Hindlimb muscle (tissue), 1 donor: ENCODE measurements at regions not wholly inside any gene's neighbourhood (a gene's known extent, or its start where the extent isn't known, plus 50 kb on each side); places are given as distances from the start of the nearest gene placed in this dataset.
"Not testable (repeated sequence)": the region's sequence is repeated elsewhere in the genome, so short reads cannot be mapped to it uniquely, and the experiment has no call there.

ENCODE experiments used
- DNase-seq: peaks from one replicate; pipeline ENCODE4 v3.0.0-alpha.2; 2013

- DNase-seq: no peak
Measured at GRCh38 chr7:155939350-155939749, 127.1 kb upstream of the SHH start.

GRCh38 chr7:155938129-155938528 lies 125.9 kb upstream of the SHH start:
- DNase-seq: no peak

DNA sequence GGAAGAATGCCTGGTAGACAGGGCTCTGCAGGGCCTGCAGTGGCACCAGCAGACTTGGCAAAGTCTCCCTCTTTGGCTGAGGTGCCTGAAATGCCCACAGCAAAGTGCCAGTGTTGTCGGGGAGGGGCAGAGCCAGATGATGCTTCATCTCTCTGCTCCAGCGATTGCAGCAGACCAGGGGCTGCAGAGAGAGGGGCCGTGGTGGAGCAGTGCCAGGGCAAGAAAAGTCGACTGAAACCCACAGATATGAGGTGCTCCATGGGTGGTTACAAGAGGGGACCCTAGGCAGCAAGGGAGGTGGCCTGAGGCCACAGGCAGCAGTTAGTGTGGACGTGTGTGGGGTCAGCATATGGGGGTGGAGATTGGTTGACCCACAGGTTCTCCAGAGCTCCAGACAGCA lies 123.5 kb upstream of the SHH start:
- no peak for DNase-seq

GRCh38 chr7:155935005-155935557 lies 122.8 kb upstream of the SHH start:
- no peak for DNase-seq

GRCh38 chr7:155932324-155932723 lies 120.1 kb upstream of the SHH start:
- not testable (repeated sequence) for DNase-seq

DNA sequence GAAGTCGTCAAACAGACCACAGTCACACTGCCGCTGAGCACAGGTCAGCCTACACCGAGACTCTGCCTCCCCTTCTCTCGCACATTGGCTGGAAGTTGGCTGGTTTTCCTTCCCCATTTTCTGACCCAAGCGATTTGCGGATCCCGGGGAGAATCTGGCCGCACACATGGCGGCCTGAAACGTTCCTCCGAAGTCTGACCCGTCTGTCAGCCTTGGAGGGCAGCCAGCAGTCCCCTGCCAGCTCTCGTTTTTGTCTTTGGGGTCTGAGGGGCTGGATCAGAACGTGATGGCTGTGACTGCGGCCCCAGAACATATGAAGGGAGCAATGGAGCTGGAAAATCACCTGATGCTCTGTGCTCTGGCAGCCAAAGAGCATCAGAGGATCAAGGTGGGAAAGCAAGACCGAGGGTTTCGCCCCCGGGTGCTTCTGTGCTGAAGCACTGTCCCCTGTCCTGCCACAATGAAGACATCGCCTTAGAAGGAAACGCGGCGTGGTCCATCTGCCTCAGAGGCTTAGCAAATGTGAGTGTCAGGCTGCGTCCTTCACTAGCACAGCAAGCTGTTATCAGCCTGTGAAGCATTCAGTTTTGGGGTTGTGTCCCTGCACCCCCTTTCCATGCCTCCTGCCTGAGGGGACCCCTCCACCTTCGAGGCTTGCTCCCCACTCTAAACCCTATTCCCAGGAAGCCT lies 119.3 kb upstream of the SHH start:
- no peak for DNase-seq

DNA sequence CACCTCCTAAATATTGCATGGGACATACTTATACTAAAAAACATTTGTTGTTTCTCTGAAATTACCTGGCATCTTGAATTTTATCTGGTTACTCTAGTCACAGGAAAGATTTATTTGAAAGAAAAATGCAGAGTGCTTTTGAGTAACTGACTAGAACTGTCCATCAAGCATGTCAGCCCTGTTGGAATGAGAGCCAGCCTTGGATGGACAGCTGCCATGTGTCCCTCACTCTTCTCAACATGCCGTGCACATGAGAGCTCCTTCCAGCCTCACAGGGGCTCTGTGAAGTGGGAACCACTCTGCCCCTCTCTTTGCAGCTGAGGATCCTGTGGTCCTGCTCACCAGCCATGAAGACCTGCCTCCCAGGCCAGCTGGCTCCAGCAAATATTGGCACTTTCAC lies 118.3 kb upstream of the SHH start:
- DNase-seq: no peak

GRCh38 chr7:155930061-155930460 lies 117.8 kb upstream of the SHH start:
- no peak for DNase-seq

DNA sequence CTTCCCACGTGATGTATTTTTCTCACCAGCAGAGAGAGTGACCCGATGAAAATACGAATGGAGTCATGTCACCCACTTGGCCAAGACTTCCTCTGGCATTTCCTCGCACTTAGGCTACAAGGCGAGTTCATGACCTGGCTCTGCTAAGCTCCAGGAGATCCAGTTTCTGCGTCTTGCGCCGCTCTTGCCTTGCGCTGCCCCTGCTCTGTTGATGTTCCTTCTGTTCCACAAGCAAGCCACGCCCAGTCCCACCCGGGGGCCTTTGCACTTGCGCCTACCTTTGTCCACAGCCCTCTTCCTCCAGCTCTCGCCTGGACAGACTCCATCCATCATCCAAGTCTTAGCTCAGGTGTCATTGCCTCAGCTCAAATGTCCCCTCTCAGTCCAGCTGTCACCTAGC lies 116.3 kb upstream of the SHH start:
- DNase-seq: no peak

DNA sequence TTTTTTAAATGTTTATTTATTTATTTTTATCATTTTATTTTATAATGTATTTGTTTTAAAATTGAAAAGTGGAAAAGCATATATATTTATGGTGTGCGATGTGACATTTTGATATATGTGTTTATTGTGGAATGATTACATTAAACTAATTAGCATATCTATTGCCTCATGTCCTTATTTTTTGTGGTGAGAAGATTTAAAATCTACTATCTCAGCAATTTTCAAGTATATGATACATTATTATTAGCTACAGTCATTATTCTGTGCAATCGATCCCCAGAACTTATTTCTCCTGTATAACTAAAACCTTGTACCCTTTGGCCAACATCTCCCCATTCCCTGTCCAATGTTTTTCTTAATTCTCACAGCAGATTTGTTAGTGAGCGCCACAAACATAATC lies 115.6 kb upstream of the SHH start:
- no peak for DNase-seq

DNA sequence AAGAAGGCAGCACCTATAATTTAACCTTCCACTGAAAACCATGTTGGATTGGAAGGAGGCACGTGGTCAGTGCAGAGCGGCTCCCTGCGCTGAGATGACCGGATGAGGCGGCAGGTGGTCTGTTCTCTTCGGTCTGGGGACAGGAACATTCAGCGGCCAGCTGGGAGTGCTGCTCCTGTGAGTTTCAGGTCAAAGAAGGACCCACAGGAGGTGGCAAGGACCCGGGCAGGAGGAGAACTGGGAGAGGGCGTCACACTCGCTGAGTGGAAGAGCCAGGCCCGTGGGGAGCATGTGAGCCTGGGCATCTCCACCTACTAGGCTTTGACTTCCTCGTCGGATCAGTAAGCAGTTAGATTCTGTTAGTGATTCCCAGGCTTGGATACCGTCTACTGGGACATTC lies 113.4 kb upstream of the SHH start:
- no peak for DNase-seq

DNA sequence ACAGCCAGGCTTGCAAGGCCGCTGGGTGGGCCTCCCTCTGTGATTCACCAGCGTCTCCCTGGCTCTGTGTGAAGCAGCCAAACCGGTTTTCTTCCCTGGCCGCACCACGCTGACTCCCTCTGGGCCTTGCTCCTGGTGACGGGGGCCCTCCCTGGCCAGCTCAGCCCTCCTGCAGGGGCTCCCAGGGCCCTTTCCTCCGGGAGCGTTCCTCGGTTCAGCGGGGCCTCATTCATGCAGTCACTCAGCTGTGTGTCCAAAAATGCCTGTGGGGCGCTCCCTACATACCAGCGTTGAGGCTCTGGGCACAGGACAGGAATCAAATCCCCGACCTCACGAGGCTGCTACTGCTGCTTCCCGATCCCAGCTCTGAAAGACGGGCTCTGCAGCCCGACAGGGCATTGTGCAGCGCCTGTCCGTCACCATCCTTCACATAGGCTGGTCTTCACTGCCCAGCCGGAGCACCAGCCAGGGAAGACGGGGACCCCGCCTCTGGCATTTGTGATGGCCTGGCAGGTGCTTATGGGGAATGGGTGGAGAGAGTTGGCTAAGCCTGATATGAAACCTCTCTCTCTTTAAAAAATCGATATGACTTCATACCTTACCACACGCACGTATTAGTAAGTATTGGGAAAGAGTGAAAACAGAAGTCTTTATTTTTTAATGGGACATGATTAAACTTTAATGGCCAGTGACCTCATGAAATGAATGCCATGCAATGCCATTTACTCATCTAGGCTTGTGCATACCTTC lies 110.0 kb upstream of the SHH start:
- DNase-seq: no peak

GRCh38 chr7:155921804-155922066 lies 109.5 kb upstream of the SHH start:
- no peak for DNase-seq

GRCh38 chr7:155921086-155921803 lies 109.0 kb upstream of the SHH start:
- no peak for DNase-seq

DNA sequence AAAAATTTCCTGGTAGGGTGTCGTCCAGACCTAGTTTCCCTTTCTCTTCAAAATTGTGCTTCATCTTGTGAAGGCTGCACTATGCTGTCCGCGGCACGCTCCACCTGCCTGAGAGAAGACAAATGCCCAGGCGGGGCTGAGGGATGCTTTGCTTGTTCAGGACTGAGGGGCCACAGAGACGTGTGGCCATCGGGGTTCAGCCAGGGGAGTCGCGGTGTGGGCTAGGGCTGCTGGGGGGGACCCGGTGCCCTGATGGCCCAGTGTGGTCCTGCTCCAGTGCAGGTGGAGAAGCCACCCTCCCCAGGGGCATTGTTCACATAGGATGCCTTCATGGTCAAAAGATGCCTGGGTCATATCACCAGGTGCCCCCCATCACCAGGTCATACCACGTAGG lies 107.8 kb upstream of the SHH start:
- DNase-seq: no peak

- DNase-seq: no peak
Measured at GRCh38 chr7:155919391-155920067, 107.3 kb upstream of the SHH start.

DNA sequence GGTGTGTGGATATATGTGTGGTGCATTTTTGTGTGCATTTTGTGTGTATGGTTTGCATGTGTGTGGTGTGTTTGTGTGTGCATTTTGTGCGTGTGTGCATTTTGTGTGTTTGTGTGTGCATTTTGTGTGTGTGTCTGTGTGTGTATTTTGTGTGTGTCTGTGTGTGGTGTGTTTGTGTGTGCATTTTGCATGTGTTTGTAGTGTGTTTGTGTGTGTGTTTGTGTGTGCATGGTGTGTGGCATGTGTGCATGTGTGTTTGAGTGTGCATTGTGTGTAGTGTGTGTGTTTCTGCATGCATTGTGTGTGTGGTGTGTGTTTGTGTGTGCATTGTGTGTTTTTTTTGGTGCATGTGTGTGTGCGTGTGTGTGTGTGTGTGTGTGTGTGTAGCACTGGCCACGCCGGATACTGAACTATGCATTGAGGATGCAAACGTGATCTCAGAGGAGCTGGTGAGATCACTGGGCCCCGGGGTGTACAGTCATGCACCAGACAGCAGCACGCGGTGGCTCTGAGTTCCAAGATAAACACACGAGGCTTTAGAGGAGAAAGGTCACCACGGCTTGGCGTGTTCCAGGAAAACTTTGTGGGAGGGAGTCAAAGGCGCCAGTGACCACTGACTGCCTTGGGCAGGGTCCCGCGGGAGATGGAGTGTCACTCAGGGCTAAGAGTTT lies 106.6 kb upstream of the SHH start:
- no peak for DNase-seq

GRCh38 chr7:155917836-155918430 lies 105.7 kb upstream of the SHH start:
- DNase-seq: no peak

DNA sequence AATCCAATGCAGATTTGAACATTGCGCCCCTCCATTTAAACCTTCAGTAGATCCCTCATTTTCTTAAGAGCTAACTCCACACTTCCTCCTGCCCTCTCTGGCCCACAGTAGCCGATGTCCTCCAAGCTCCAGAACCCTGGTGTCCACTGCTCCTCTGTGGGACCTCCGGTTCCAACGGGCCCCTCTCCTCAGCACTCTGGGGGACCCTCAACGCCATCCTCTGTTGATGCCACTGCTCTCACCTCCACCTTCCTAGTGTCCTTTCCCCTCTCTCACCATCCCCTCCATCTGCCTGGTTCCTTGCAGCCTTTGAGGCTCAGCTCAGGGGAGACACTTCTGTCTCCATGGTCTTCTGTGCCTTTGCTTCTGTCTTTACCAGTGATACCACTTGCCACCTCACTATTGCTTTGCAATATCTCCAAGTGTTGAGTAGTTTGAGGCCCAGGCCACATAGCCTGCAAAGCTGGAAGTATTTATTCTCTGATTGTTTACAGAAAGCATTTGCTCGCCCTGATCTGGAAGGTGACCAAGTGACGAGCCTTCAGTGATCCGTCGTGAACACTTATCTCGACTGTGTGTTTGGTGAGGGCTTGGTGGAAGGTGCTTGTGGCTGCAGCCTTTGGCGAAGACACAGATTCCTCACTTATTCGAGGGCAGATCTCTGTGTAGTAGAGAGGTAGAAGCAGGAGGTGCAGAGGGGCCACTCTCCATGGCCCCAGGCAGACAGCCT lies 104.8 kb upstream of the SHH start:
- no peak for DNase-seq

- no peak for DNase-seq
Measured at GRCh38 chr7:155914341-155914740, 102.1 kb upstream of the SHH start.

DNA sequence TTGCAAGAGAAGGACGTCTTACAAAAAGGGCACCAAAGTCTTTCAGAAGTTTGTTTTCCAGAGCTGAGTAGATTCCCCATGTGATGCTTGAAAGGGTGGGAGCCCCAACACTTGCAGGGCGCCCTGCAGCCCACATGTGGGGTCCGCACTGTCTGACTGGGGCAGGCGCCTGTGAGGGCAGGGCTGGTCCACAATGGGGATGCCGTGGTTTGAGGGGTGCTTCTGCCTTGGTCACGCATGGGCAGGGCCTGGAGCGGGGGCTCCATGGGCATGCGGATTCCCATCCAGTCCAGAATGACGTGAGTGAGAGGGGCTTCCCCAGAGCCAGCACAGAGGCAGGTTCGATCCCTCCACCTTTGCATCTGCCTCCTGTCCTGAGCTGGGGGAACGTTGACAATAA lies 101.5 kb upstream of the SHH start:
- DNase-seq: no peak

GRCh38 chr7:155913291-155913690 lies 101.0 kb upstream of the SHH start:
- no peak for DNase-seq
